Keratinocyte (primary cell): ENCODE measurements at regions not wholly inside any gene's neighbourhood (a gene's known extent, or its start where the extent isn't known, plus 50 kb on each side); places are given as distances from the start of the nearest gene placed in this dataset.

Source experiments
- DNase-seq: peaks from one replicate; pipeline ENCODE4 v3.0.0-alpha.2; 2011; ENCODE audit warnings: low read depth, missing footprints, low spot score
- FAIRE-seq: peaks from 2 replicates; lab custom pipeline; 2011; peaks lifted over from hg19 to GRCh38; lab: Jason Lieb, UNC
- H2AFZ ChIP-seq: 2 replicates; pipeline ENCODE4 v1.6.0; 2012; ENCODE audit warnings: low read length, control low read depth, inconsistent platforms; ENCODE audit not compliant: control insufficient read depth
- H3K27ac ChIP-seq: 2 replicates; pipeline ENCODE4 v1.5.1; 2011; ENCODE audit warnings: low read length; ENCODE audit not compliant: control insufficient read depth, insufficient read depth
- H3K27me3 ChIP-seq: 3 replicates; pipeline ENCODE4 v1.6.0; 2011; ENCODE audit warnings: low read length; ENCODE audit not compliant: control insufficient read depth, insufficient read depth; ENCODE audit errors: extremely low read depth
- H3K36me3 ChIP-seq, 2 experiments: 2 replicates in 1 of 2; 3 replicates in 1 of 2; pipeline ENCODE4 v1.5.1; 2011; ENCODE audit warnings: low read length in 2 of 2, mild to moderate bottlenecking in 1 of 2; ENCODE audit not compliant: control insufficient read depth in 2 of 2, insufficient read depth in 2 of 2; ENCODE audit errors: extremely low read depth in 1 of 2
- H3K4me1 ChIP-seq: 3 replicates; pipeline ENCODE4 v1.5.1; 2011; ENCODE audit warnings: low read length; ENCODE audit not compliant: control insufficient read depth, insufficient read depth; ENCODE audit errors: extremely low read depth
- H3K4me2 ChIP-seq: 3 replicates; pipeline ENCODE4 v1.6.0; 2011; ENCODE audit warnings: low read depth, low read length; ENCODE audit not compliant: control insufficient read depth, insufficient read depth; ENCODE audit errors: extremely low read depth
- H3K4me3 ChIP-seq, 3 experiments: fragments of 200-600 bp in 1 of 3; sonication (generic) in 1 of 3; 2 replicates in 2 of 3; 3 replicates in 1 of 3; pipeline ENCODE4 v1.5.1; 2011 to 2016; ENCODE audit warnings: low read length in 3 of 3, mild to moderate bottlenecking in 3 of 3, control low read depth in 2 of 3, inconsistent platforms in 1 of 3, low read depth in 1 of 3, mixed read lengths in 1 of 3, mixed run types in 1 of 3, moderate library complexity in 1 of 3; ENCODE audit not compliant: control insufficient read depth in 2 of 3, insufficient read depth in 2 of 3; ENCODE audit errors: extremely low read depth in 1 of 3
- H3K79me2 ChIP-seq: 2 replicates; pipeline ENCODE4 v1.6.0; 2012; ENCODE audit warnings: low read length; ENCODE audit not compliant: control insufficient read depth, insufficient read depth
- H3K9ac ChIP-seq: 3 replicates; pipeline ENCODE4 v1.6.0; 2011; ENCODE audit warnings: low read length; ENCODE audit not compliant: control insufficient read depth, insufficient read depth; ENCODE audit errors: extremely low read depth
- H3K9me1 ChIP-seq: 3 replicates; pipeline ENCODE4 v1.6.0; 2011; ENCODE audit warnings: low read length; ENCODE audit not compliant: control insufficient read depth, insufficient read depth; ENCODE audit errors: extremely low read depth
- H3K9me3 ChIP-seq: 2 replicates; pipeline ENCODE4 v1.5.1; 2012; ENCODE audit warnings: low read depth, low read length; ENCODE audit not compliant: control insufficient read depth
- H4K20me1 ChIP-seq: 3 replicates; pipeline ENCODE4 v1.6.0; 2011; ENCODE audit warnings: low read length; ENCODE audit not compliant: control insufficient read depth, insufficient read depth; ENCODE audit errors: extremely low read depth
- CTCF ChIP-seq, 3 experiments: IDR thresholded peaks in 1 of 3; conservative IDR thresholded peaks in 1 of 3; optimal IDR thresholded peaks in 1 of 3; 2 replicates in 2 of 3; 3 replicates in 1 of 3; pipeline versions ENCODE3 to v1.5.1; 2011; ENCODE audit warnings: low read length in 3 of 3, mild to moderate bottlenecking in 3 of 3, moderate library complexity in 2 of 3, control low read depth in 1 of 3, inconsistent platforms in 1 of 3; ENCODE audit not compliant: insufficient read depth in 2 of 3; ENCODE audit errors: extremely low read depth in 1 of 3
- EZH2 ChIP-seq: IDR thresholded peaks from one replicate; pipeline ENCODE4 v1.6.1; 2012; ENCODE audit warnings: inconsistent platforms, mild to moderate bottlenecking, low read length, moderate library complexity
- dilution Hi-C: fragments of 300-500 bp; cut with MboI; formaldehyde crosslinking; loops from one replicate; pipeline ENCODE4 v1.7.0; 2020; ENCODE audit warnings: low sequenced_read_pairs; ENCODE audit not compliant: extremely low pct_ligation_motif_present

GRCh38 chr6:170136541-170137175 is 154.2 kb downstream of the DLL1 start:
- no peaks in the 10 kb centered on the region for H3K36me3 ChIP-seq
- dilution Hi-C loops: loop anchor here (25.0 kb wide), 1 partner anchor 299 kb away; no protein-coding TSS in a partner anchor
- no peak for TF ChIP-seq EZH2
- TF ChIP-seq CTCF (optimal IDR thresholded peaks at IDR 0.05 in 1 of 3, IDR thresholded peaks at IDR 0.05 in 1 of 3, conservative IDR thresholded peaks at IDR 0.05 in 1 of 3; ENCODE audit: extremely low read depth in 1 of 3, insufficient read depth in 2 of 3, low read length in 3 of 3): no peak
- no peak overlapping the region for H3K4me2 ChIP-seq
- no peaks in the 10 kb centered on the region for H4K20me1 ChIP-seq
- no peaks in the 10 kb centered on the region for H3K27me3 ChIP-seq
- H3K9me1 ChIP-seq: no peaks in the 10 kb centered on the region
- peaks cover 6% of the 10 kb centered on the region for H3K4me1 ChIP-seq
- H2AFZ ChIP-seq: no peak overlapping the region
- H3K9ac ChIP-seq: no peak overlapping the region
- no peaks in the 10 kb centered on the region for H3K79me2 ChIP-seq
- no peak for FAIRE-seq
- no peak for DNase-seq
- H3K4me3 ChIP-seq: no peak overlapping the region
- no peak overlapping the region for H3K27ac ChIP-seq
- no peaks in the 10 kb centered on the region for H3K9me3 ChIP-seq

- H3K9me1 ChIP-seq: no peaks in the 10 kb centered on the region
- no peaks in the 10 kb centered on the region for H3K27me3 ChIP-seq
- no peak overlapping the region for H3K4me2 ChIP-seq
- no peak overlapping the region for H2AFZ ChIP-seq
- no peaks in the 10 kb centered on the region for H3K79me2 ChIP-seq
- no peaks in the 10 kb centered on the region for H3K9me3 ChIP-seq
- no peak overlapping the region for H3K27ac ChIP-seq
- peaks cover 6% of the 10 kb centered on the region for H3K4me1 ChIP-seq
- no peak overlapping the region for H3K9ac ChIP-seq
- dilution Hi-C loops: loop anchor here (25.0 kb wide), 1 partner anchor 299 kb away; no protein-coding TSS in a partner anchor
- DNase-seq: no peak
- no peaks in the 10 kb centered on the region for H3K36me3 ChIP-seq
- H4K20me1 ChIP-seq: no peaks in the 10 kb centered on the region
- TF ChIP-seq CTCF (optimal IDR thresholded peaks at IDR 0.05 in 1 of 3, IDR thresholded peaks at IDR 0.05 in 1 of 3, conservative IDR thresholded peaks at IDR 0.05 in 1 of 3; ENCODE audit: extremely low read depth in 1 of 3, insufficient read depth in 2 of 3, low read length in 3 of 3) (no peak), EZH2 (no peak)
- no peak overlapping the region for H3K4me3 ChIP-seq
- no peak for FAIRE-seq
Observed at GRCh38 chr6:170135821-170136471, 154.9 kb downstream of the DLL1 start.
